Left renal cortex interstitium (tissue), 4 donors: ENCODE measurements at regions not wholly inside any gene's neighbourhood (a gene's known extent, or its start where the extent isn't known, plus 50 kb on each side); places are given as distances from the start of the nearest gene placed in this dataset.
A peak's percentile ranks its signal among the peaks of the same experiment; 100 is the strongest.

Experiments
- DNase-seq, 4 donors: peaks; one replicate each; pipeline ENCODE4 v3.0.0-alpha.2; 2013; ENCODE audit warnings: low read depth in 4 of 4, low spot score in 2 of 4, missing footprints in 1 of 4

- no peak for DNase-seq
Measured at GRCh38 chr1:233514946-233515391, 98.9 kb upstream of the KCNK1 start.

- DNase-seq, result no peak
Measured at GRCh38 chr1:233516732-233517131, 97.2 kb upstream of the KCNK1 start.

GRCh38 chr1:233518344-233518743 lies 95.6 kb upstream of the KCNK1 start:
- DNase-seq, result no peak

GRCh38 chr1:233520261-233521191 lies 93.4 kb upstream of the KCNK1 start:
- DNase-seq, result no peak

GRCh38 chr1:233523047-233523446 lies 90.9 kb upstream of the KCNK1 start:
- DNase-seq, result no peak

GRCh38 chr1:233527818-233528217 lies 86.1 kb upstream of the KCNK1 start:
- DNase-seq, result no peak

- no peak for DNase-seq
Measured at GRCh38 chr1:233530665-233531386, 83.1 kb upstream of the KCNK1 start.

- DNase-seq, result no peak
Measured at GRCh38 chr1:233540816-233541215, 73.1 kb upstream of the KCNK1 start.

- peak in 3 of 4 donors; percentile 6 to 13 (median 7) for DNase-seq
Measured at GRCh38 chr1:233543338-233544255, 70.3 kb upstream of the KCNK1 start.

GRCh38 chr1:233544304-233544703 lies 69.6 kb upstream of the KCNK1 start:
- DNase-seq, result no peak

- no peak for DNase-seq
Measured at GRCh38 chr1:233547726-233548125, 66.2 kb upstream of the KCNK1 start.

- DNase-seq, result no peak
Measured at GRCh38 chr1:233549404-233549803, 64.5 kb upstream of the KCNK1 start.

GRCh38 chr1:233549917-233550316 lies 64.0 kb upstream of the KCNK1 start:
- DNase-seq, result no peak

GRCh38 chr1:233554037-233554436 lies 59.9 kb upstream of the KCNK1 start:
- DNase-seq, result no peak

GRCh38 chr1:233561708-233562426 lies 52.0 kb upstream of the KCNK1 start:
- no peak for DNase-seq
